Transverse colon (tissue), 4 donors: ENCODE measurements at regions not wholly inside any gene's neighbourhood (a gene's known extent, or its start where the extent isn't known, plus 50 kb on each side); places are given as distances from the start of the nearest gene placed in this dataset.

Experiments
- DNase-seq: peaks from one replicate; pipeline ENCODE4 v3.0.0-alpha.2; 2019
- H3K27ac ChIP-seq, 4 donors: fragments of 200-600 bp; sonication (generic); 2 replicates each; pipeline ENCODE4 v1.5.1; 2016 to 2018; ENCODE audit warnings: inconsistent platforms in 4 of 4
- H3K27me3 ChIP-seq: fragments of 200-600 bp; sonication (generic); 2 replicates; pipeline ENCODE4 v1.5.1; 2017; ENCODE audit warnings: inconsistent platforms
- H3K36me3 ChIP-seq, 4 donors: fragments of 200-600 bp; sonication (generic); 2 replicates each; pipeline ENCODE4 v1.5.1; 2017 to 2019; ENCODE audit warnings: inconsistent platforms in 4 of 4
- H3K4me1 ChIP-seq, 4 donors: fragments of 200-600 bp; sonication (generic); 2 replicates each; pipeline ENCODE4 v1.5.1; 2017 to 2020; ENCODE audit warnings: inconsistent platforms in 4 of 4
- H3K4me3 ChIP-seq, 4 donors: fragments of 200-600 bp; sonication (generic); 1 replicate in 1 of 4; 2 replicates in 3 of 4; pipeline versions ENCODE4 v1.5.1 to v1.6.1; 2017 to 2019; ENCODE audit warnings: inconsistent platforms in 4 of 4
- H3K9me3 ChIP-seq, 2 donors: fragments of 200-600 bp; sonication (generic); 2 replicates each; pipeline ENCODE4 v1.5.1; 2017 to 2019; ENCODE audit warnings: inconsistent platforms in 2 of 2
- CTCF ChIP-seq, 5 experiments: fragments of 200-600 bp in 3 of 5; fragments of 450-650 bp in 2 of 5; sonication (generic) in 3 of 5; IDR thresholded peaks; 1 replicate in 2 of 5; 2 replicates in 3 of 5; pipeline ENCODE4 v1.5.1; 2016 to 2017; ENCODE audit warnings: antibody characterized with exemption in 5 of 5, inconsistent platforms in 3 of 5, mild to moderate bottlenecking in 2 of 5, moderate library complexity in 1 of 5
- EP300 ChIP-seq: sonication (generic); formaldehyde crosslinking; IDR thresholded peaks from one replicate; pipeline ENCODE4 v1.6.1; 2017; ENCODE audit warnings: antibody characterized with exemption, low read depth
- POLR2A ChIP-seq: fragments of 450-650 bp; IDR thresholded peaks from one replicate; pipeline ENCODE4 v1.6.1; 2016; ENCODE audit warnings: antibody characterized with exemption, mild to moderate bottlenecking, moderate library complexity
- POLR2AphosphoS5 ChIP-seq, 3 donors: sonication (generic); formaldehyde crosslinking; IDR thresholded peaks; one replicate each; pipeline ENCODE4 v1.6.1; 2016; ENCODE audit warnings: antibody characterized with exemption in 3 of 3
- WGBS, 2 donors: methylation state at CpG; one replicate each; pipeline ENCODE4 v1.1.5; 2018; ENCODE audit warnings: low coverage in 1 of 2; 5-methylcytosine and 5-hydroxymethylcytosine counted together
- in situ Hi-C, 4 donors: fragments of 200-750 bp; cut with MboI; loops; one replicate each; pipeline versions ENCODE4 v1.15.0 to v1.15.1; 2017; ENCODE audit warnings: low sequenced_read_pairs in 3 of 4, low pct_ligation_motif_present in 1 of 4, low pct_unique_long_range_greater_than_20kb in 1 of 4
- intact Hi-C: fragments of 100-400 bp; cut with DNase I; formaldehyde crosslinking; loops from one replicate; pipeline ENCODE4 v1.15.1; 2023; ENCODE audit warnings: low total_unique reads

GRCh38 chr14:62146030-62146429 is 383.8 kb downstream of the SNAPC1 start:
- no peak for TF ChIP-seq POLR2AphosphoS5 (IDR thresholded peaks at IDR 0.05)
- no peak for TF ChIP-seq CTCF (IDR thresholded peaks at IDR 0.05)
- no peak for TF ChIP-seq POLR2A
- no peak for TF ChIP-seq EP300
- H3K4me3 ChIP-seq: no peak overlapping the region
- no peak for DNase-seq
- H3K4me1 ChIP-seq: no peaks in the 10 kb centered on the region
- H3K27ac ChIP-seq: no peak overlapping the region
- no peaks in the 10 kb centered on the region for H3K36me3 ChIP-seq
- 53 to 68% methylated on average over 2 of the region's 2 CpGs for whole genome bisulfite sequencing, 2 donors
- H3K27me3 ChIP-seq: no peaks in the 10 kb centered on the region
- intact Hi-C loops: no loop called here
- no peaks in the 10 kb centered on the region for H3K9me3 ChIP-seq
- in situ Hi-C loops: no loop called here

GRCh38 chr14:62156052-62156451 is 393.8 kb downstream of the SNAPC1 start:
- in situ Hi-C loops (loop anchor here in 1 of 4 donors (25.0 kb wide), 1 partner anchor 1131 kb away; no protein-coding TSS in a partner anchor), intact Hi-C loops (no loop called here)
- TF ChIP-seq POLR2A: no peak
- no peak for TF ChIP-seq CTCF (IDR thresholded peaks at IDR 0.05)
- no peak for TF ChIP-seq EP300
- TF ChIP-seq POLR2AphosphoS5 (IDR thresholded peaks at IDR 0.05): no peak
- no peaks in the 10 kb centered on the region for H3K9me3 ChIP-seq
- no peaks in the 10 kb centered on the region for H3K36me3 ChIP-seq
- H3K4me1 ChIP-seq: no peaks in the 10 kb centered on the region
- WGBS, 2 donors: 82 to 100% methylated on average over 1 of the region's 1 CpG
- DNase-seq: no peak
- H3K4me3 ChIP-seq: no peak overlapping the region
- H3K27me3 ChIP-seq: no peaks in the 10 kb centered on the region
- H3K27ac ChIP-seq: no peak overlapping the region

- intact Hi-C loops (no loop called here), in situ Hi-C loops (loop anchor here in 1 of 4 donors (25.0 kb wide), 1 partner anchor 1129 kb away; no protein-coding TSS in a partner anchor)
- TF ChIP-seq EP300 (no peak), POLR2AphosphoS5 (IDR thresholded peaks at IDR 0.05) (no peak), POLR2A (no peak), CTCF (IDR thresholded peaks at IDR 0.05) (no peak)
- no peak overlapping the region for H3K4me3 ChIP-seq
- H3K9me3 ChIP-seq: no peaks in the 10 kb centered on the region
- no peak for DNase-seq
- H3K36me3 ChIP-seq: no peaks in the 10 kb centered on the region
- H3K4me1 ChIP-seq: no peaks in the 10 kb centered on the region
- no peaks in the 10 kb centered on the region for H3K27me3 ChIP-seq
- WGBS, 2 donors: 20 to 33% methylated on average over 1 to 2 of the region's 2 CpGs
- no peak overlapping the region for H3K27ac ChIP-seq
Observed at GRCh38 chr14:62158779-62159178, 396.6 kb downstream of the SNAPC1 start.

- in situ Hi-C loops (loop anchor here in 1 of 4 donors (25.0 kb wide), 1 partner anchor 1128 kb away; no protein-coding TSS in a partner anchor), intact Hi-C loops (no loop called here)
- Histone ChIP-seq H3K36me3 (no peaks in the 10 kb centered on the region), H3K27me3 (no peaks in the 10 kb centered on the region), H3K9me3 (no peaks in the 10 kb centered on the region), H3K27ac (no peak overlapping the region), H3K4me1 (no peaks in the 10 kb centered on the region), H3K4me3 (no peak overlapping the region)
- WGBS, 2 donors: 70 to 77% methylated on average over 2 to 3 of the region's 3 CpGs
- TF ChIP-seq POLR2AphosphoS5 (IDR thresholded peaks at IDR 0.05) (no peak), POLR2A (no peak), EP300 (no peak), CTCF (IDR thresholded peaks at IDR 0.05) (no peak)
- no peak for DNase-seq
Observed at GRCh38 chr14:62159314-62159713, 397.1 kb downstream of the SNAPC1 start.
